HK-2 (cell line): ENCODE measurements at regions not wholly inside any gene's neighbourhood (a gene's known extent, or its start where the extent isn't known, plus 50 kb on each side); places are given as distances from the start of the nearest gene placed in this dataset.

Experiments
- DNase-seq: peaks from one replicate; pipeline ENCODE4 v3.0.0-alpha.2; 2018; ENCODE audit not compliant: unreplicated experiment

- DNase-seq = no peak
Measured at GRCh38 chr11:88404932-88405710, 67.6 kb upstream of the CTSC start.

- no peak for DNase-seq
Measured at GRCh38 chr11:88404391-88404790, 66.9 kb upstream of the CTSC start.

GRCh38 chr11:88402784-88403183 lies 65.2 kb upstream of the CTSC start:
- DNase-seq = no peak

- no peak for DNase-seq
Measured at GRCh38 chr11:88402192-88402715, 64.7 kb upstream of the CTSC start.

GRCh38 chr11:88398791-88399570 lies 61.4 kb upstream of the CTSC start:
- no peak for DNase-seq

GRCh38 chr11:88398372-88398771 lies 60.8 kb upstream of the CTSC start:
- no peak for DNase-seq

GRCh38 chr11:88390254-88390653 lies 52.7 kb upstream of the CTSC start:
- no peak for DNase-seq

GRCh38 chr11:88387957-88388356 lies 50.4 kb upstream of the CTSC start:
- DNase-seq = no peak
